Keratinocyte (primary cell): ENCODE measurements at regions not wholly inside any gene's neighbourhood (a gene's known extent, or its start where the extent isn't known, plus 50 kb on each side); places are given as distances from the start of the nearest gene placed in this dataset.

ENCODE experiments used
- DNase-seq: peaks from one replicate; pipeline ENCODE4 v3.0.0-alpha.2; 2011; ENCODE audit warnings: low read depth, missing footprints, low spot score
- FAIRE-seq: peaks from 2 replicates; lab custom pipeline; 2011; peaks lifted over from hg19 to GRCh38; lab: Jason Lieb, UNC
- H2AFZ ChIP-seq: 2 replicates; pipeline ENCODE4 v1.6.0; 2012; ENCODE audit warnings: low read length, control low read depth, inconsistent platforms; ENCODE audit not compliant: control insufficient read depth
- H3K27ac ChIP-seq: 2 replicates; pipeline ENCODE4 v1.5.1; 2011; ENCODE audit warnings: low read length; ENCODE audit not compliant: control insufficient read depth, insufficient read depth
- H3K27me3 ChIP-seq: 3 replicates; pipeline ENCODE4 v1.6.0; 2011; ENCODE audit warnings: low read length; ENCODE audit not compliant: control insufficient read depth, insufficient read depth; ENCODE audit errors: extremely low read depth
- H3K36me3 ChIP-seq, 2 experiments: 2 replicates in 1 of 2; 3 replicates in 1 of 2; pipeline ENCODE4 v1.5.1; 2011; ENCODE audit warnings: low read length in 2 of 2, mild to moderate bottlenecking in 1 of 2; ENCODE audit not compliant: control insufficient read depth in 2 of 2, insufficient read depth in 2 of 2; ENCODE audit errors: extremely low read depth in 1 of 2
- H3K4me1 ChIP-seq: 3 replicates; pipeline ENCODE4 v1.5.1; 2011; ENCODE audit warnings: low read length; ENCODE audit not compliant: control insufficient read depth, insufficient read depth; ENCODE audit errors: extremely low read depth
- H3K4me2 ChIP-seq: 3 replicates; pipeline ENCODE4 v1.6.0; 2011; ENCODE audit warnings: low read depth, low read length; ENCODE audit not compliant: control insufficient read depth, insufficient read depth; ENCODE audit errors: extremely low read depth
- H3K4me3 ChIP-seq, 3 experiments: fragments of 200-600 bp in 1 of 3; sonication (generic) in 1 of 3; 2 replicates in 2 of 3; 3 replicates in 1 of 3; pipeline ENCODE4 v1.5.1; 2011 to 2016; ENCODE audit warnings: low read length in 3 of 3, mild to moderate bottlenecking in 3 of 3, control low read depth in 2 of 3, inconsistent platforms in 1 of 3, low read depth in 1 of 3, mixed read lengths in 1 of 3, mixed run types in 1 of 3, moderate library complexity in 1 of 3; ENCODE audit not compliant: control insufficient read depth in 2 of 3, insufficient read depth in 2 of 3; ENCODE audit errors: extremely low read depth in 1 of 3
- H3K79me2 ChIP-seq: 2 replicates; pipeline ENCODE4 v1.6.0; 2012; ENCODE audit warnings: low read length; ENCODE audit not compliant: control insufficient read depth, insufficient read depth
- H3K9ac ChIP-seq: 3 replicates; pipeline ENCODE4 v1.6.0; 2011; ENCODE audit warnings: low read length; ENCODE audit not compliant: control insufficient read depth, insufficient read depth; ENCODE audit errors: extremely low read depth
- H3K9me1 ChIP-seq: 3 replicates; pipeline ENCODE4 v1.6.0; 2011; ENCODE audit warnings: low read length; ENCODE audit not compliant: control insufficient read depth, insufficient read depth; ENCODE audit errors: extremely low read depth
- H3K9me3 ChIP-seq: 2 replicates; pipeline ENCODE4 v1.5.1; 2012; ENCODE audit warnings: low read depth, low read length; ENCODE audit not compliant: control insufficient read depth
- H4K20me1 ChIP-seq: 3 replicates; pipeline ENCODE4 v1.6.0; 2011; ENCODE audit warnings: low read length; ENCODE audit not compliant: control insufficient read depth, insufficient read depth; ENCODE audit errors: extremely low read depth
- CTCF ChIP-seq, 3 experiments: IDR thresholded peaks in 1 of 3; conservative IDR thresholded peaks in 1 of 3; optimal IDR thresholded peaks in 1 of 3; 2 replicates in 2 of 3; 3 replicates in 1 of 3; pipeline versions ENCODE3 to v1.5.1; 2011; ENCODE audit warnings: low read length in 3 of 3, mild to moderate bottlenecking in 3 of 3, moderate library complexity in 2 of 3, control low read depth in 1 of 3, inconsistent platforms in 1 of 3; ENCODE audit not compliant: insufficient read depth in 2 of 3; ENCODE audit errors: extremely low read depth in 1 of 3
- EZH2 ChIP-seq: IDR thresholded peaks from one replicate; pipeline ENCODE4 v1.6.1; 2012; ENCODE audit warnings: inconsistent platforms, mild to moderate bottlenecking, low read length, moderate library complexity
- dilution Hi-C: fragments of 300-500 bp; cut with MboI; formaldehyde crosslinking; loops from one replicate; pipeline ENCODE4 v1.7.0; 2020; ENCODE audit warnings: low sequenced_read_pairs; ENCODE audit not compliant: extremely low pct_ligation_motif_present

DNA sequence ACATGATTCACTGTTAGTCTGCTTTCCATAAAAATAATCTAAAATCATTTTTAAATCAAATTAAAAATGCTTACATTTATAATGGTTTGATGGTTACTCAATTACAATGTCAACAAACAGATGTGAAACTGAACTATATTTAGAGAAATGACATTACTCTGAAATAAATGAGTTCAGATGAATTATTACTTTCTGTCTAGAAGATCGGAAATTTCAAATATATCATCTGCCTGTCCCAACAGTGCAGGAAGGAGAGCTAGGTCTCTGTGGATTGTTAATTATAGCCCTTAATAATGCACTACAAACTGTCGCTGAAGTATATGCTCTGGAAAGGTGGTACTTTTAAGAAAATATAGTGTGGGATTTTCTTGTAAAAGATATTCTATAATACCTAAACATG lies 109.8 kb downstream of the DSEL start:
- Histone ChIP-seq H3K9me1 (no peaks in the 10 kb centered on the region), H3K4me1 (no peaks in the 10 kb centered on the region), H3K27me3 (no peaks in the 10 kb centered on the region), H3K27ac (no peak overlapping the region), H3K4me3 (no peak overlapping the region), H2AFZ (no peak overlapping the region), H3K9me3 (no peaks in the 10 kb centered on the region), H4K20me1 (no peaks in the 10 kb centered on the region), H3K36me3 (no peaks in the 10 kb centered on the region), H3K4me2 (no peak overlapping the region), H3K9ac (no peak overlapping the region), H3K79me2 (no peaks in the 10 kb centered on the region)
- FAIRE-seq (no peak), DNase-seq (no peak)
- dilution Hi-C loops = no loop called here
- TF ChIP-seq CTCF (optimal IDR thresholded peaks at IDR 0.05 in 1 of 3, IDR thresholded peaks at IDR 0.05 in 1 of 3, conservative IDR thresholded peaks at IDR 0.05 in 1 of 3; ENCODE audit: extremely low read depth in 1 of 3, insufficient read depth in 2 of 3, low read length in 3 of 3) (no peak), EZH2 (no peak)

DNA sequence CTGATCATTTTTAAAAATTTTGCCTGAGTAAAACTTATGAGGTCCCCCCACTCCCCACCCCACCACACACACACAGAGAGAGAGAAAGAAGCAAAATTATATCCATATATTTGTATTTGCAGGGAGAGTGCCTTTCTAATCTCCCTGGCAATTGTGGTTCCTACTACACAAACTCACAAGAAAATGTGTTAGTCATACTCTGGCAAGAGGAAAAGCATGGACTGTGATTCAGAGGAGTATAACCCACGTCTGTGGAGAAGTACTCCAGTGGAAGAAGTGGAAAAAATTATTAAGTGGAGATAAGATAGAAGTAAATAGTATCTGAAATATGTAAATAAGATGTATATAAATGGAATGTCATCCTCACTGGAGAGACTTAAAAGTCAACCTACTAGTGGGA lies 114.0 kb downstream of the DSEL start:
- FAIRE-seq (no peak), DNase-seq (no peak)
- no peaks in the 10 kb centered on the region for H3K27me3 ChIP-seq
- H2AFZ ChIP-seq = no peak overlapping the region
- no peak overlapping the region for H3K9ac ChIP-seq
- H3K9me1 ChIP-seq = no peaks in the 10 kb centered on the region
- no peak overlapping the region for H3K27ac ChIP-seq
- H3K79me2 ChIP-seq = no peaks in the 10 kb centered on the region
- H3K9me3 ChIP-seq = no peaks in the 10 kb centered on the region
- dilution Hi-C loops = no loop called here
- no peaks in the 10 kb centered on the region for H3K4me1 ChIP-seq
- H3K4me3 ChIP-seq = no peak overlapping the region
- no peaks in the 10 kb centered on the region for H4K20me1 ChIP-seq
- H3K4me2 ChIP-seq = no peak overlapping the region
- TF ChIP-seq EZH2 (no peak), CTCF (optimal IDR thresholded peaks at IDR 0.05 in 1 of 3, IDR thresholded peaks at IDR 0.05 in 1 of 3, conservative IDR thresholded peaks at IDR 0.05 in 1 of 3; ENCODE audit: extremely low read depth in 1 of 3, insufficient read depth in 2 of 3, low read length in 3 of 3) (no peak)
- H3K36me3 ChIP-seq = no peaks in the 10 kb centered on the region
